PC-3 (cell line): ENCODE measurements at regions not wholly inside any gene's neighbourhood (a gene's known extent, or its start where the extent isn't known, plus 50 kb on each side); places are given as distances from the start of the nearest gene placed in this dataset.

Source experiments
- ATAC-seq: fragments of 200-7000 bp; cut with Tn5 transposase; 2 replicates; pipeline ENCODE4 v1.9.1; 2020; ENCODE audit warnings: mild to moderate bottlenecking, moderate library complexity
- BruUV-seq: library from RNA; stranded (reverse); fragments of 400-500 nt; replicated peaks from 2 replicates; lab custom pipeline; 2021; lab: Mats Ljungman, UMichigan
- CTCF ChIA-PET: fragments of 300-600 bp; sonication (Branson Sonifier 250); formaldehyde crosslinking; loops from one replicate; lab custom pipeline; 2022; ENCODE audit warnings: antibody characterized with exemption; lab: Charles Lee
- POLR2A ChIA-PET: fragments of 300-600 bp; sonication (Branson Sonifier 250); formaldehyde crosslinking; loops from one replicate; lab custom pipeline; 2022; ENCODE audit warnings: antibody characterized with exemption; ENCODE audit not compliant: unreplicated experiment; lab: Charles Lee
- DNase-seq: peaks from one replicate; pipeline ENCODE4 v3.0.0-alpha.2; 2015
- H2AFZ ChIP-seq: fragments of 300-600 bp; sonication (generic); 2 replicates; pipeline ENCODE4 v1.6.0; 2016; ENCODE audit warnings: antibody characterized with exemption, low read length
- H3F3A ChIP-seq: fragments of 300-600 bp; sonication (generic); one replicate; pipeline ENCODE4 v1.6.0; 2017; ENCODE audit warnings: antibody characterized with exemption, low read length, control low read depth, mild to moderate bottlenecking; ENCODE audit not compliant: unreplicated experiment
- H3K27ac ChIP-seq: fragments of 300-600 bp; sonication (generic); 2 replicates; pipeline ENCODE4 v1.5.1; 2016; ENCODE audit warnings: mild to moderate bottlenecking, low read length
- H3K27me3 ChIP-seq: fragments of 300-600 bp; sonication (generic); 2 replicates; pipeline ENCODE4 v1.6.1; 2016; ENCODE audit warnings: low read length, mixed read lengths
- H3K36me3 ChIP-seq: fragments of 300-600 bp; sonication (generic); 2 replicates; pipeline ENCODE4 v1.6.1; 2016; ENCODE audit warnings: low read depth, mixed run types, low read length, mixed read lengths
- H3K4me1 ChIP-seq: fragments of 300-600 bp; sonication (generic); 2 replicates; pipeline ENCODE4 v1.5.1; 2016; ENCODE audit warnings: low read length; ENCODE audit not compliant: insufficient read depth
- H3K4me2 ChIP-seq: fragments of 300-600 bp; sonication (generic); 2 replicates; pipeline ENCODE4 v1.6.0; 2016; ENCODE audit warnings: low read length
- H3K4me3 ChIP-seq: fragments of 300-600 bp; sonication (generic); 2 replicates; pipeline ENCODE4 v1.5.1; 2016; ENCODE audit warnings: mild to moderate bottlenecking, low read length, mixed read lengths
- H3K79me2 ChIP-seq: fragments of 300-600 bp; sonication (generic); 2 replicates; pipeline ENCODE4 v1.6.1; 2017; ENCODE audit warnings: low read length, mixed read lengths
- H3K9ac ChIP-seq: fragments of 300-600 bp; sonication (generic); 2 replicates; pipeline ENCODE4 v1.6.0; 2016; ENCODE audit warnings: mild to moderate bottlenecking, low read length
- H3K9me2 ChIP-seq: fragments of 300-600 bp; sonication (generic); replicated peaks from 2 replicates; pipeline ENCODE4 v1.6.1; 2016; ENCODE audit warnings: mixed run types, low read length, mixed read lengths
- H3K9me3 ChIP-seq: fragments of 300-600 bp; sonication (generic); 2 replicates; pipeline ENCODE4 v1.6.1; 2016; ENCODE audit warnings: low read length, mixed read lengths
- H4K20me1 ChIP-seq: fragments of 300-600 bp; sonication (generic); 2 replicates; pipeline ENCODE4 v1.6.1; 2016; ENCODE audit warnings: low read length, mixed read lengths
- CTCF ChIP-seq: fragments of 300-600 bp; sonication (generic); conservative IDR thresholded peaks from 2 replicates; pipeline ENCODE4 v1.5.1; 2017; ENCODE audit warnings: antibody characterized with exemption, low read depth, mild to moderate bottlenecking, low read length
- EZH2 ChIP-seq: fragments of 300-600 bp; sonication (generic); IDR thresholded peaks from one replicate; pipeline ENCODE4 v1.6.1; 2017; ENCODE audit warnings: antibody characterized with exemption, mild to moderate bottlenecking, low read length; ENCODE audit not compliant: unreplicated experiment
- EZH2phosphoT487 ChIP-seq: fragments of 300-600 bp; sonication (generic); IDR thresholded peaks from 2 replicates; pipeline ENCODE4 v1.6.1; 2018; ENCODE audit warnings: mild to moderate bottlenecking, antibody characterized with exemption, low read length, borderline replicate concordance
- intact Hi-C: fragments of 100-400 bp; cut with micrococcal nuclease; formaldehyde crosslinking; loops from 2 replicates; pipeline ENCODE4 v1.9.0; 2023

GRCh38 chr18:68267583-68267982 is 447.3 kb downstream of the TMX3 start:
- ATAC-seq: no peak; the same call in 1 of the 2 replicates
- no peaks in the 10 kb centered on the region for H3K36me3 ChIP-seq
- H3K9ac ChIP-seq: no peak overlapping the region
- no peaks in the 10 kb centered on the region for H3K9me3 ChIP-seq
- H3K79me2 ChIP-seq: no peaks in the 10 kb centered on the region
- DNase-seq: peak; percentile 78
- H3K4me2 ChIP-seq: no peak overlapping the region
- no TSS peak for BruUV-seq
- H3K27ac ChIP-seq: no peak overlapping the region
- H4K20me1 ChIP-seq: no peaks in the 10 kb centered on the region
- H3K4me3 ChIP-seq: no peak overlapping the region
- no peak overlapping the region for H2AFZ ChIP-seq
- H3K4me1 ChIP-seq: peaks cover 25% of the 10 kb centered on the region
- intact Hi-C loops: no loop called here
- ChIA-PET POLR2A (no interaction called here), CTCF (no interaction called here)
- no peaks in the 10 kb centered on the region for H3K9me2 ChIP-seq
- TF ChIP-seq EZH2 (no peak), CTCF (no peak), EZH2phosphoT487 (no peak)
- H3K27me3 ChIP-seq: no peaks in the 10 kb centered on the region
- H3F3A ChIP-seq: no peaks in the 10 kb centered on the region

DNA sequence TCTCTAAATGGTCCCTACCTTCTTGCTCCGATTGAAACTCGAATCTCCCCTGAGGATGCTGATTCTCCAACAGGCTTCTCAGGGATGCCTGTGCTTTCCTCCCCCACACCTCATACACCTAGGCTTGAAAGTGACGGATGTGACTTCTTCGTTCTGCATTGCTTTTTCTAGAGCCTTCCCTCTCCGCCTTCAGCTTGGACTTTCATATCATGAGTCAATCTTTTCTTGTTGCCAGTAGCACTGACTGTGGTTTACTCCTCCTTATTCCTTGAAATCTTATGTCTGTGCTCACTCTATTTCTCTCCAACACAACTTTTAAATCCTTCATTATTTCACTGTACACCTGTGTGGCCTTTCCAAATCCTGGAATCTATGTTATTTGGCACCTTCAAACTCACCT is 451.4 kb downstream of the TMX3 start:
- CTCF ChIA-PET: no interaction called here
- no peaks in the 10 kb centered on the region for H3K36me3 ChIP-seq
- no peaks in the 10 kb centered on the region for H3F3A ChIP-seq
- no peaks in the 10 kb centered on the region for H3K9me2 ChIP-seq
- POLR2A ChIA-PET: interaction anchor here (0.7 to 0.8 kb wide), 3 partner anchors 53 to 903 kb away, joined by 3 to 4 read pairs (median 3); no protein-coding TSS in a partner anchor
- BruUV-seq: no TSS peak
- H3K4me2 ChIP-seq: peak overlapping the region; percentile 60
- H2AFZ ChIP-seq: 0 out of 2 replicates have a peak overlapping the region, but pooled peaks have one; percentile 41
- DNase-seq (peak; percentile 76), ATAC-seq (peak; percentile 81)
- TF ChIP-seq EZH2phosphoT487: no peak
- TF ChIP-seq EZH2: no peak
- TF ChIP-seq CTCF: no peak
- peak overlapping the region; percentile 59 for H3K27ac ChIP-seq
- H3K4me1 ChIP-seq: peaks cover 30% of the 10 kb centered on the region
- no peaks in the 10 kb centered on the region for H3K79me2 ChIP-seq
- H4K20me1 ChIP-seq: no peaks in the 10 kb centered on the region
- no peaks in the 10 kb centered on the region for H3K9me3 ChIP-seq
- intact Hi-C loops: loop anchor here (5.0 kb wide), 1 partner anchor 141 kb away; no protein-coding TSS in a partner anchor
- H3K4me3 ChIP-seq: 0 out of 2 replicates have a peak overlapping the region, but pooled peaks have one; percentile 30
- H3K9ac ChIP-seq: no peak overlapping the region
- no peaks in the 10 kb centered on the region for H3K27me3 ChIP-seq

GRCh38 chr18:68262690-68263294 is 452.1 kb downstream of the TMX3 start:
- CTCF ChIA-PET: no interaction called here
- peak; percentile 88 for DNase-seq

More at GRCh38 chr18:68262690-68263294, 452.1 kb downstream of the TMX3 start:
- Histone ChIP-seq H3K36me3 (no peaks in the 10 kb centered on the region), H3F3A (no peaks in the 10 kb centered on the region), H3K27me3 (no peaks in the 10 kb centered on the region), H3K9ac (no peak overlapping the region), H3K4me3 (no peak overlapping the region), H3K4me2 (peak overlapping the region; percentile 60), H3K27ac (peak overlapping the region; percentile 59), H3K9me2 (no peaks in the 10 kb centered on the region), H3K4me1 (peaks cover 24% of the 10 kb centered on the region), H2AFZ (no peak overlapping the region), H3K79me2 (no peaks in the 10 kb centered on the region), H3K9me3 (no peaks in the 10 kb centered on the region), H4K20me1 (no peaks in the 10 kb centered on the region)
- peak; percentile 90 for ATAC-seq
- POLR2A ChIA-PET: interaction anchor here (0.5 to 0.8 kb wide), 5 partner anchors 54 to 1419 kb away, joined by 3 to 5 read pairs (median 4); no protein-coding TSS in a partner anchor
- intact Hi-C loops: loop anchor here (5.0 kb wide), 1 partner anchor 140 kb away; no protein-coding TSS in a partner anchor
- BruUV-seq: no TSS peak
- TF ChIP-seq EZH2 (no peak), CTCF (no peak), EZH2phosphoT487 (no peak)
